Neural progenitor cell (in vitro differentiated cells): ENCODE measurements at regions not wholly inside any gene's neighbourhood (a gene's known extent, or its start where the extent isn't known, plus 50 kb on each side); places are given as distances from the start of the nearest gene placed in this dataset.

Experiments used
- CTCF ChIP-seq: fragments of 200-600 bp; sonication (generic); IDR thresholded peaks from 2 replicates; pipeline ENCODE4 v1.5.1; 2017; ENCODE audit warnings: antibody characterized with exemption, mild to moderate bottlenecking
- EZH2 ChIP-seq: fragments of 200-600 bp; sonication (generic); IDR thresholded peaks from 2 replicates; pipeline ENCODE4 v1.6.1; 2017; ENCODE audit warnings: antibody characterized with exemption, mild to moderate bottlenecking, moderate library complexity

DNA sequence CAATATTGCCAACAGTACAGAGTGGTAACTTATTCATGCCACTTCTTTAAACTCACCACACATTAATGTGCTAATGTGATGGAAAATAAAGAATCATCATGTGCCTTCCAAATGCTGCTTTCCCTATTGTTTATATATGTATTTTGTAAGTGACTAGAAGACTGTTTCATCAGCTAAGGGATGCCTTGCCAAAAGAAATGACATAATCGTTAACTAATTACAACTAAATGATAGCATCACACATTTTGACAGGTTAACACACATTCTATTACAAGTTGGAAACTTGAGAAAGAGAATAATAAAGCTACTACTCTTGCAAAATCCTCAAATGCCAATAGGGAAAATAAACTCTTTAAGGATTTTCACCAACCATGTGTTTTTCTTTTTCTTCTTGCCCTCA is 329.9 kb upstream of the AGTR1 start:
- TF ChIP-seq CTCF (no peak), EZH2 (no peak)
